ENCODE measurements at regions not wholly inside any gene's neighbourhood (a gene's known extent, or its start where the extent isn't known, plus 50 kb on each side); places are given as distances from the start of the nearest gene placed in this dataset.

DNA sequence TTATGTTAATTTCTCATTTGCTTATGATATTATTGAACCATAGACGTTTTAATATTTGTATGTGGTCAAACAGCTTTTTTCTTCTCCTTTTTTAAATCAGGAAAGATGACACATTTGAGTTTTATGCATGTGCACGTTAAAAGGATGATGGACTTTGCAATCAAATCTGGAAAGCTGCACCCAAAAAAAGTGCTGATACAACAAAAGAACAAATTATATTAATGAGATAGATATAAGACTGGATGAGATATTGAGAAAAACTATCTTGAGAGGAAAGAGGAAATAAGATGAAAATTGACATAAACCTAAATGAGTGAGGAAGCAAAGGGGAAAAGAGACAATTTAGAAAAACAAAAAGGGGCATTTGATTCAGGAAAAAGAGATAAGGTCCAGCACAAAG lies 96.4 kb upstream of the CBLN2 start:
- TF ChIP-seq, protein P1, sequence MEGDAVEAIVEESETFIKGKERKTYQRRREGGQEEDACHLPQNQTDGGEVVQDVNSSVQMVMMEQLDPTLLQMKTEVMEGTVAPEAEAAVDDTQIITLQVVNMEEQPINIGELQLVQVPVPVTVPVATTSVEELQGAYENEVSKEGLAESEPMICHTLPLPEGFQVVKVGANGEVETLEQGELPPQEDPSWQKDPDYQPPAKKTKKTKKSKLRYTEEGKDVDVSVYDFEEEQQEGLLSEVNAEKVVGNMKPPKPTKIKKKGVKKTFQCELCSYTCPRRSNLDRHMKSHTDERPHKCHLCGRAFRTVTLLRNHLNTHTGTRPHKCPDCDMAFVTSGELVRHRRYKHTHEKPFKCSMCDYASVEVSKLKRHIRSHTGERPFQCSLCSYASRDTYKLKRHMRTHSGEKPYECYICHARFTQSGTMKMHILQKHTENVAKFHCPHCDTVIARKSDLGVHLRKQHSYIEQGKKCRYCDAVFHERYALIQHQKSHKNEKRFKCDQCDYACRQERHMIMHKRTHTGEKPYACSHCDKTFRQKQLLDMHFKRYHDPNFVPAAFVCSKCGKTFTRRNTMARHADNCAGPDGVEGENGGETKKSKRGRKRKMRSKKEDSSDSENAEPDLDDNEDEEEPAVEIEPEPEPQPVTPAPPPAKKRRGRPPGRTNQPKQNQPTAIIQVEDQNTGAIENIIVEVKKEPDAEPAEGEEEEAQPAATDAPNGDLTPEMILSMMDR (IDR thresholded peaks at IDR 0.05), result no peak
- TF ChIP-seq EZH2 (IDR thresholded peaks at IDR 0.05), result no peak

Data from neural progenitor cell (in vitro differentiated cells).